GM19239 (cell line): ENCODE measurements at regions not wholly inside any gene's neighbourhood (a gene's known extent, or its start where the extent isn't known, plus 50 kb on each side); places are given as distances from the start of the nearest gene placed in this dataset.
A peak's percentile ranks its signal among the peaks of the same experiment; 100 is the strongest.
"Not testable (repeated sequence)": the region's sequence is repeated elsewhere in the genome, so short reads cannot be mapped to it uniquely, and the experiment has no call there.

Source experiments
- DNase-seq: peaks from one replicate; pipeline ENCODE4 v3.0.0; 2011; ENCODE audit warnings: low spot score; ENCODE audit not compliant: insufficient read length
- FAIRE-seq: peaks from 2 replicates; lab custom pipeline; 2011; peaks lifted over from hg19 to GRCh38; lab: Jason Lieb, UNC

- DNase-seq, result no peak
- no peak for FAIRE-seq
Observed at GRCh38 chr6:167208819-167209576, 51.2 kb upstream of the GPR31 start.

- FAIRE-seq (no peak), DNase-seq (no peak)
Observed at GRCh38 chr6:167209577-167209975, 51.8 kb upstream of the GPR31 start.

GRCh38 chr6:167210375-167211294, 52.9 kb upstream of the GPR31 start:
- FAIRE-seq, result no peak
- DNase-seq, result no peak

- FAIRE-seq, result no peak
Observed at GRCh38 chr6:167211295-167211648, 53.5 kb upstream of the GPR31 start.

GRCh38 chr6:167211881-167212712, 54.3 kb upstream of the GPR31 start:
- FAIRE-seq (no peak), DNase-seq (no peak)

More at GRCh38 chr6:167211295-167211648, 53.5 kb upstream of the GPR31 start:
- DNase-seq, result no peak

- DNase-seq (no peak), FAIRE-seq (no peak)
Observed at GRCh38 chr6:167212713-167213005, 54.9 kb upstream of the GPR31 start.

- DNase-seq (no peak), FAIRE-seq (no peak)
Observed at GRCh38 chr6:167214206-167214605, 56.4 kb upstream of the GPR31 start.

GRCh38 chr6:167215429-167216250, 57.9 kb upstream of the GPR31 start:
- DNase-seq, FAIRE-seq: not testable (repeated sequence)

GRCh38 chr6:167216390-167217050, 58.7 kb upstream of the GPR31 start:
- peak; percentile 54 for FAIRE-seq

GRCh38 chr6:167217073-167217472, 59.3 kb upstream of the GPR31 start:
- not testable (repeated sequence) for DNase-seq, FAIRE-seq

More at GRCh38 chr6:167216390-167217050, 58.7 kb upstream of the GPR31 start:
- not testable (repeated sequence) for DNase-seq

GRCh38 chr6:167217951-167218759, 60.4 kb upstream of the GPR31 start:
- not testable (repeated sequence) for DNase-seq
- peak; percentile 93 for FAIRE-seq

GRCh38 chr6:167219079-167219478, 61.3 kb upstream of the GPR31 start:
- not testable (repeated sequence) for FAIRE-seq, DNase-seq

- no peak for FAIRE-seq
- DNase-seq, result no peak
Observed at GRCh38 chr6:167219967-167220512, 62.3 kb upstream of the GPR31 start.

GRCh38 chr6:167221400-167222201, 63.8 kb upstream of the GPR31 start:
- no peak for DNase-seq
- no peak for FAIRE-seq

GRCh38 chr6:167225566-167226382, 65.3 kb upstream of the UNC93A start:
- DNase-seq, result not testable (repeated sequence)

GRCh38 chr6:167226383-167226685, 64.8 kb upstream of the UNC93A start:
- no peak for DNase-seq
- FAIRE-seq, result no peak

More at GRCh38 chr6:167225566-167226382, 65.3 kb upstream of the UNC93A start:
- not testable (repeated sequence) for FAIRE-seq
